Head of caudate nucleus (tissue), 42 donors: ENCODE measurements at regions not wholly inside any gene's neighbourhood (a gene's known extent, or its start where the extent isn't known, plus 50 kb on each side); places are given as distances from the start of the nearest gene placed in this dataset.
"Not testable (repeated sequence)": the region's sequence is repeated elsewhere in the genome, so short reads cannot be mapped to it uniquely, and the experiment has no call there.

Experiments used
- DNase-seq, 42 donors: peaks; one replicate each; pipeline versions ENCODE4 v3.0.0 to v3.0.0-alpha.2; 2020 to 2021; ENCODE audit warnings: mixed read lengths in 7 of 42
- intact Hi-C: fragments of 100-400 bp; cut with DNase I; formaldehyde crosslinking; loops from one replicate; pipeline ENCODE4 v1.15.0; 2022

DNA sequence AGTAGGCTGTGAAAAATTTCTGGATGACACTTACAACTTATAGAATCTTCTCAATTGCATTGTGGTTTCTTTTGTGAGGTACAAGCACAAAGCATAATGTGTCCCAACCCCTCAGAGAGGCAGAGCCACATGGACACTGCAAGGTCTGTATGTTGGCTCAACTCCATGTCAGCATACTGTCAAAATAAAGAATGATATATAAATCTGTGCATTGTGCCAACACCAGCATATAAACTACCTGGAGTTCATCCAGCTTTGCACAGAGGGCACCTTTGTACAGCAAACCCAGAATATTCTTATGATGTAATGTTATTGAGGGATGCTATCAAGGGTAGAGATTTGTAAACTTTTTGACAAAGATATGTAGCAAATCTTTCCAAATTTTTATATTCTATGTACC is 1065.8 kb upstream of the MIR17HG start:
- intact Hi-C loops: no loop called here
- DNase-seq: no peak

DNA sequence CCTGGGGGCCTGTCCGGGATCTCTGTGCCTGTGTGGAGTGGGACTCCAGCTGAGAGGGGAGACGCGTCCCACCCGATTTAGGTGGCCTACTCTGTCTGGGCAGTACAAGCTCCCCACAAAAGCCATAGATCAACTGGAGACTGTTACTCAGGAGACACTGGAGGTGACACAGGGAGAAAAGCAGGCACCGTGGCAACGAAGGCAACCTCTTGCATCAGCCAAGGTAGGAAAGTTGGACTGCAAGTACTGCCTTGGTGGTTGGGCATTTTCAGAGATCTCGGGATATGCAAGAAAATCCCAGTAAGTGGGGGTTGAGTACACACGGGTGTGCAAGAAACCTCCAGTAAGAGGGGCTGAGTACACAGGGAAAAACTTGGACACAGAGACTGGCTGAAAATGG is 1060.0 kb upstream of the MIR17HG start:
- DNase-seq: no peak
- intact Hi-C loops: no loop called here

DNA sequence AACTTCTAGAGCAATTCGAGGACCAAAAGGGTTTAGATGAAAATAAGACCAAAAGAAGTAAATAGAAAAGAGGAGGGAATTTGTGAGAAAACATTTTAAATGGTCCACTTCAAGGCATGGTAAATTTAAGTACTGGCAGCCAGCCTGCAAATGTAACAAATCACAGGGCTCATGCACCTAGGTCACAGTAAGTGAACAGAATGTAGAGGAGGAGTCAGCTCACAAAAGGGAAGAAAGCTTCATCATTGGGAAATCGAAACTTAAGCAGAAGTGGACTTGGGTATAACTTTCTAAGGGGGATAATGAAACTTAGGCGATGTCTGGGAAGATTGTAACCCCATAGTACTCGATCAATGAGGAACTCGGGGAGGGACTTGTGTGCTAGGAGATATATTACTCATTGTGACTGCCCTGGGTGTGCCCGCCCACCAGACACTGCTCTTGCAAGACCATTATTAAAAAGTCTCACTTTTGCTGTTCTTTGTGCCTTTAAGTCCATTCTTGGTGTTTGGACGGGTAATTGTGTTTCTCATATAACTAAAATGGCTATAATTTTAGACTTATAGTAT is 1053.6 kb upstream of the MIR17HG start:
- DNase-seq: no peak
- intact Hi-C loops: no loop called here

GRCh38 chr13:90299238-90299637 is 1048.2 kb upstream of the MIR17HG start:
- intact Hi-C loops: no loop called here
- DNase-seq: no peak

GRCh38 chr13:90300015-90300414 is 1047.5 kb upstream of the MIR17HG start:
- intact Hi-C loops: no loop called here
- no peak for DNase-seq

DNA sequence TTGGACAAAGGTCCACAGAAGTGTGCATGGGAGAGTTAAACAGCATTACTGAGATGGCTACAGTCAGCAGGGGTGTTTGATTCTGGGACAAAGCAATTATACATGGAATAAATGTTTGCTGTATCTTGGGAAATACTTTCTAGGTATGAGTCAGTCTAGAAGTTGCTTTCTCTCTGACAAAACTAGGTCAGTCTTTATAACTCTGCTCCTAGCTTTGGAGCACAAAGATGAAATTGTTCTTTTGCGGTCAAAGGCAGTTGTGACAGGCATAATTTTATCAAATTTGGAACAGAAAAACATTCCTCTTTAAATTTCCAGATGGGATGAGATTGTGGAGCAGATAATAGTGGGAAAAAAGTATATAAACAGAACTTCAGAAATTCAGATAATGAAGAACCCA is 1045.4 kb upstream of the MIR17HG start:
- DNase-seq: peak in 1 of 42 donors; percentile 8
- intact Hi-C loops: no loop called here

- intact Hi-C loops: no loop called here
- DNase-seq: no peak
These were observed 1041.7 kb upstream of the MIR17HG start for GRCh38 chr13:90305796-90306195.

DNA sequence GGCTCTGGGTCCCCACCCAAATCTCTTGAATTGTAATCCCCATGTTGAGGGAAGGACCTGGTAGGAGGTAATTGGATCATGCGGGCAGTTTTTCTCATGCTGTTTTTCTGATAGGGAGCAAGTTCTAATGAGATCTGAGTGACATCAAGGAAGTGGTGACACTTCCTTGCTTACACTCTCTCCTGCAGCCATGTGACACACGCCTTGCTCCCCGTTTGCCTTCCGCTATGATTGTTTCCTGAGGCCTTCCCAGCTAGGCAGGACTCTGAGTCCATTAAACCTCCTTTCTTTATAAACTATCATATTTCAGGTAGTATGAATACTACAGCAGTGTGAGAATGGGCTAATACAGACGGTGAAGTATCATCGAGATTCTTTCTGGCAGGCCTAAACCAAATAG is 1040.4 kb upstream of the MIR17HG start:
- no peak for DNase-seq
- intact Hi-C loops: no loop called here

- DNase-seq: no peak
These were observed 1039.2 kb upstream of the MIR17HG start for GRCh38 chr13:90308249-90308648.

GRCh38 chr13:90311929-90312328 is 1035.6 kb upstream of the MIR17HG start:
- intact Hi-C loops: no loop called here
- no peak for DNase-seq

More at GRCh38 chr13:90308249-90308648, 1039.2 kb upstream of the MIR17HG start:
- intact Hi-C loops: no loop called here

GRCh38 chr13:90315061-90315460 is 1032.4 kb upstream of the MIR17HG start:
- intact Hi-C loops: no loop called here
- no peak for DNase-seq

DNA sequence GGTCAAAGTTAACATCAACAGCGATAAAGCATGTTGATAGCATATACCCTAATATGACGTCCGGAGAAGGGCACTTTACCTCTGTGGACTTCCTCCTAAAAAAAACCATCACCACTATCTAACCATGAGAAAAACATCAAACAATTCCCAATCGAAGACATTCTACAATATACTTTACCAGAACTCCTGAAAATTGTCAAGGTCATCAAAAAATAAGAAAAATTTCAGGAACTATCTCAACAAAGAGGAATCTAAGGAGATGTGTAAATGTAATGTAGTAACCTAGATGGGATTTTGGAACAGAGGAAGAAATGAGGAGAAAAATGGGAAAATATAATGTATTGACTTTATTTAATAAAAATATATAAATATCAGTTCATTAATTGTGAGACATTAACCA is 1026.8 kb upstream of the MIR17HG start:
- intact Hi-C loops: no loop called here
- DNase-seq: no peak

DNA sequence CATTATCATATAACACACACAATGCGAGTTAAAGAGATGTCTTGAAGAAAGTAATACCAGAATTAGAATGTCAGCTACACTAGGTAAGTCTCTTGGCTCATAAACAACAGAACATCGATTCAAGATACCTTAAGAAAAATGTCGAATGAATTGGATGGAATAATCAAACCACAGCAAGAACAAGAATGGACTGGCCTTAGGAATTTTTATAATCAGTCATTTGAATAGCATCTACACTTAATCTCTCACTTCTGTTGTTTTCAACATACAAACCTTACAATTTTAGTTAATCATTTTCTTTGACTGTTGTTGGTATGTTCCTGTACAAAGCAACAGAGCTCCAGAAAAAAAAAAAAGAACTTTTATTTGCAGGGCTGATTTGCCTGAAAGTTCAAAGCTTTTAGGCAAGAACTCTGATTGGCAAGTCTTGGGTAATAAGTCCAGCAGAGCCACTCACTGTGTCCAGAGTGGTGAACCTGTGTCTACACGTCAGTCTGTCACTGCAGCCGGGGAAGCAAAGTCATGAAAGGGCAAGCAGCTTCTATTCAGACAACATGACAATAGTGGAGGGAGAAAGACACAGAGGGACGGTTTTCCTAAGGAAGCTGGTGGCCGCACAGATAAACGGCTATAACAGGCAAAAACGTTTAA is 1026.1 kb upstream of the MIR17HG start:
- no peak for DNase-seq
- intact Hi-C loops: no loop called here

DNA sequence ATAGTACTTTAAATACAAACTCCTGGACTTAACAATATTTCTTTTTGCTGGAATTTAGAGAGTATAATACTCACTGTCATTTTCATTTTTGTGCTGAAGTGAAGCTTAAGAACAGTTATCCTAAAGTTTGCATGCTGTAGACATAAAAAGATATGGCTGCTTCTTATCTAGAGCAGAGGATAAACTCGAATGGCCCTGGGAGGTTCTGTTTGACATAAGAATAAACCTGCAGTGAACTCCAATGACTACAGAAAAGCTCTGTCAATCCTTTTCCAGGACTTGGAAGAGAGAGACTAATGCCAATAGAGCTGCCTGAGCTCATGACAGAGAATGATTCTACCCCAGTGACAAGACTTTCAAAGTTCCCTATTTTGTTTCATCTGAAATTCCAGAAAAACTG is 1017.8 kb upstream of the MIR17HG start:
- intact Hi-C loops: no loop called here
- DNase-seq: no peak

DNA sequence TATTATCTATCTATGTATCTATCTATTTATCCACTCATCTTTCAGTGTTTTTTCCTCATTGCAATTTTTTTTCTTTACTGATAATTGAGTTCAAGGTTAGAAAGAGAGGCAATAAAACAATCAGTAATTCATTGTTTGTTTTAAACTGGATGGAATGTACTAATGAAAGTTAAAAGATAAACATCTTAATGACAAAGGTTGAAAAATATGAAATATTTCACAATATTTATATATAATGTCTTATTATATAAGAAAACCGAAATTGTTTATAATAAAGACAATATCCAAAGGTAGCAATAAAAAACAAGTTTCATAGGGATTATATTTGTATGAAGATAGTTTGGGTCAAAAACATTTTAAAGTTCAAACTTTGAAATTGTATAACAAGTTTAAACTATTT is 1015.5 kb upstream of the MIR17HG start:
- no peak for DNase-seq
- intact Hi-C loops: no loop called here

- intact Hi-C loops: no loop called here
- no peak for DNase-seq
These were observed 1011.0 kb upstream of the MIR17HG start for GRCh38 chr13:90336507-90336906.

DNA sequence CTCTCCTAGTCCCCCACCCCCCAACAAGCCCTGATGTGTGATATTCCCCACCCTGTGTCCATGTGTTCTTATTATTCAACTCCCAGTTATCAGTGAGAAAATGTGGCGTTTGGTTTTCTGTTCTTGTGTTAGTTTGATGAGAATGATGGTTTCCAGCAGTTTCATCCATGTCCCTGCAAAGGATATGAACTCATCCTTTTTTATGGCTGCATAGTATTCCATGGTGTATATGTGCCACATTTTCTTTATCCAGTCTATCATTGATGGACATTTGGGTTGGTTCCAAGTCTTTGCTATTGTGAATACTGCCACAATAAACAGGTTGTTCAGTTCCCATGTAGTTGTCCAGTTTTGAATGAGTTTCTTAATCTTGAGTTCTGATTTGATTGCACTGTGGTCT is 1006.1 kb upstream of the MIR17HG start:
- DNase-seq, intact Hi-C loops: not testable (repeated sequence)

DNA sequence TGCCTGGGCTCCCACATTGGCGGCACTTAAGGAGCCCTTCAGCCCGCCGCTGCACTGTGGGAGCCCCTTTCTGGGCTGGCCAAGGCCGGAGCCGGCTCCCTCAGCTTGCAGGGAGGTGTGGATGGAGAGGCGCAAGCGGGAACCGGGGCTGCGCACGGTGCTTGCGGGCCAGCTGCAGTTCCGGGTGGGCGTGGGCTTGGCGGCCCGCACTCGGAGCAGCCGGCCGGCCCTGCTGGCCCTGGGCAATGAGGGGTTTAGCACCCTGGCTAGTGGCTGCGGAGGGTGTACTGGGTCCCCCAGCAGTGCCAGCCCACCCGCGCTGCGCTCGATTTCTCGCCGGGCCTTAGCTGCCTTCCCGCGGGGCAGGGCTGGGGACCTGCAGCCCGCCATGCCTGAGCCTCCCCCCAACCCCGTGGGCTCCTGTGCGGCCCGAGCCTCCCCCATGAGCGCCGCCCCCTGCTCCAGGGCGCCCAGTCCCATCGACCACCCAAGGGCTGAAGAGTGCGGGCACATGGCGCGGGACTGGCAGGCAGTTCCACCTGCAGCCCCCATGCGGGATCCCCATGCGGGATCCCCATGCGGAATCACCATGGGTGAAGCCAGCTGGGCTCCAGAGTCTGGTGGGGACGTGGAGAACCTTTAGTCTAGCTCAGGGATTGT is 998.9 kb upstream of the MIR17HG start:
- intact Hi-C loops, DNase-seq: not testable (repeated sequence)

GRCh38 chr13:90352763-90353162 is 994.7 kb upstream of the MIR17HG start:
- intact Hi-C loops: no loop called here
- no peak for DNase-seq

- intact Hi-C loops: no loop called here
These were observed 992.2 kb upstream of the MIR17HG start for GRCh38 chr13:90355162-90355751.

DNA sequence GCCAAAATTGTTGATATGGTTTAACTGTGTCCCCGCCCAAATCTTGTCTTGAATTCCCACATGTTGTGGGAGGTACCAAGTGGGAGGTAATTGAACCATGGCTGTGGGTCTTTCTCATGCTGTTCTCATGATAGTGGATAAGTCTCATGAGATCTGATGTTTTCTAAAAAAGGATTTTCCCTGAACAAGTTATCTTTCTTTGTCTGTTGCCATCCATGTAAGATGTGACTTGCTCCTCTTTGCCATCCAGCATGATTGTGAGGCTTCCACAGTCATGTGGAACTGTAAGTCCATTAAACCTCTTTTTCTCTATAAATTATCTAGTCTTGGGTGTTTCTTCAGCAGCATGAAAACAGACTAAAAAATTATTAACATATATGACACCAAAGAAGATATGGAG is 986.7 kb upstream of the MIR17HG start:
- intact Hi-C loops: no loop called here

More at GRCh38 chr13:90355162-90355751, 992.2 kb upstream of the MIR17HG start:
- DNase-seq: no peak

More for the DNA sequence above, 986.7 kb upstream of the MIR17HG start:
- no peak for DNase-seq
